Fibroblast of pulmonary artery (primary cell): ENCODE measurements at regions not wholly inside any gene's neighbourhood (a gene's known extent, or its start where the extent isn't known, plus 50 kb on each side); places are given as distances from the start of the nearest gene placed in this dataset.

ENCODE experiments used
- DNase-seq: peaks from one replicate; pipeline ENCODE4 v3.0.0-alpha.2; 2010; ENCODE audit warnings: low read depth
- H3K4me3 ChIP-seq: replicated peaks from 2 replicates; pipeline ENCODE4 v1.5.1; 2011; ENCODE audit warnings: low read depth, mild to moderate bottlenecking, control low read depth, low read length, moderate library complexity
- TF ChIP-seq, protein P1 (sequence below): IDR thresholded peaks from 2 replicates; pipeline ENCODE4 v1.5.1; 2011; ENCODE audit warnings: mild to moderate bottlenecking, control low read depth, low read length, inconsistent platforms; ENCODE audit errors: missing control alignments

- no peak overlapping the region for H3K4me3 ChIP-seq
- TF ChIP-seq, protein P1, sequence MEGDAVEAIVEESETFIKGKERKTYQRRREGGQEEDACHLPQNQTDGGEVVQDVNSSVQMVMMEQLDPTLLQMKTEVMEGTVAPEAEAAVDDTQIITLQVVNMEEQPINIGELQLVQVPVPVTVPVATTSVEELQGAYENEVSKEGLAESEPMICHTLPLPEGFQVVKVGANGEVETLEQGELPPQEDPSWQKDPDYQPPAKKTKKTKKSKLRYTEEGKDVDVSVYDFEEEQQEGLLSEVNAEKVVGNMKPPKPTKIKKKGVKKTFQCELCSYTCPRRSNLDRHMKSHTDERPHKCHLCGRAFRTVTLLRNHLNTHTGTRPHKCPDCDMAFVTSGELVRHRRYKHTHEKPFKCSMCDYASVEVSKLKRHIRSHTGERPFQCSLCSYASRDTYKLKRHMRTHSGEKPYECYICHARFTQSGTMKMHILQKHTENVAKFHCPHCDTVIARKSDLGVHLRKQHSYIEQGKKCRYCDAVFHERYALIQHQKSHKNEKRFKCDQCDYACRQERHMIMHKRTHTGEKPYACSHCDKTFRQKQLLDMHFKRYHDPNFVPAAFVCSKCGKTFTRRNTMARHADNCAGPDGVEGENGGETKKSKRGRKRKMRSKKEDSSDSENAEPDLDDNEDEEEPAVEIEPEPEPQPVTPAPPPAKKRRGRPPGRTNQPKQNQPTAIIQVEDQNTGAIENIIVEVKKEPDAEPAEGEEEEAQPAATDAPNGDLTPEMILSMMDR: no peak
- no peak for DNase-seq
Observed at GRCh38 chr5:171607863-171608262, 177.8 kb upstream of the SMIM23 start.

DNA sequence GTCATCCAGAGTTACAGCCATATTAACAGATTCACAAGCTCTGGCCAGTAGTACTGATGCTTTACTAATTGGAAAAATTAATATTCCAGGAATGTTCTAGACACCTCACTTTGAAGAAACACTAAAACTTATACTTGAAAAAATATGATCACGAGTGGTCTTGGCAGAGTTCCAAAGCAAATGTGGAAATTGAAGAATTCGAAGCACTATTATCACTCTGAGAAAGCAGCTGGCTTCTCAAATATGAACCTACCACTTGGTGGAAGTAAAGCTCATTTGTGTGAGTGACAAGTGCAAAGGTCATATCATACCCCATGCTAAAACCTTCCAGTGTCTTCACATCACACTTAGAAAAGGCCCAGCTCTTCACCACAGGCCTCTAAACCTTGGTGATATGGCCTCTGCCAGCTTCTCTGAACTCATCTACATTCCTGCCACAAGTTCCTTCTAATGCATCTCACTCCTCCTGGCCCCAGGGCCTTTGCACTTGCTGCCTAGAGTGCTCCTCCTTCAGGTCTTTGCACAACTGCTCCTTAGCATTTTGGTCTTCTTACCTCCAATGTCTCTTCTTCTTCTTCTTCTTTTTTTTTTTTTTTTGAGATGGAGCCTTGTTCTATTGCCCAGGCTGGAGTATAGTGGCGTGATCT lies 175.7 kb upstream of the SMIM23 start:
- no peak for DNase-seq
- no peak overlapping the region for H3K4me3 ChIP-seq
- TF ChIP-seq, protein P1: no peak

- H3K4me3 ChIP-seq: no peak overlapping the region
- TF ChIP-seq, protein P1: no peak
- DNase-seq: no peak
Observed at GRCh38 chr5:171610686-171611085, 174.9 kb upstream of the SMIM23 start.

DNA sequence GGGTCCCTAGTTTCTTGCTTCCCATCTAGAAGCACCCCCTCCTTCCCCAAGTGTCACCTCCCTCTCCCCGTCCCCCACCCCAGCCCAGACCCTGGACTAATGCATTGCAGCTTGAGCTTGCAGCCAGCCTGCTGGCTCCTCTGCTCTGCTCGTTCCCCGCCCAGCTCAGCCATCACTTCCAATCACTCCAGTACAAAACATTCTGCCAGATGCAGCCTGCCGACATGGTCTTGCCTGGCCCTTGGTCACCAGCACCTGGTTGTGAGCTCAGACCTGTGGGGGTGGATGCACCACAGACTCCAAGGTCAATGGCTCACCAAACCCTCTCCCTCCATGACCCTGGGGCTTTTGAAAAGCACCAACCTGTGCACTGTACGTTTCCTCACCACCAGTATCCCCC lies 172.9 kb upstream of the SMIM23 start:
- DNase-seq: no peak
- TF ChIP-seq, protein P1: no peak
- no peak overlapping the region for H3K4me3 ChIP-seq

DNA sequence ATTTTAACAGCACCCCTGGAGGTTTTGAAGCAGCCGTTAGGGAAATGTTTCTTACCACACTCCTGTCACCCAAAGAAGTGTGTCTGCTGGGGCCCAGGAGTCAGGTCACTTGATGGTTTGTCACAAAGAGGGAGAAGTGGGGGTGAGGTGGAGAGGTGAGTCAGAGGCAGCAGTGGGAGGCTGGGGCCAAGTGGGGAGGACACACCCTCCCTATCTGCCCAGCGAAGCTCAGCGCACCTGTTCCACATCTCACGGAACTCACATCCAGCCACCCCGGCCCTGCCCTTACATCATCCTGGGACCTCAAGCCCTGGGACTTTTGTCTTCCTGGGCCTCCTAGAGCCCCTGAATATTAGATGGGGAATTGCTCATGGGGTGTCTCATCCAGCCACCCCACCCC lies 171.1 kb upstream of the SMIM23 start:
- DNase-seq: no peak
- TF ChIP-seq, protein P1: no peak
- H3K4me3 ChIP-seq: no peak overlapping the region

- DNase-seq: no peak
- TF ChIP-seq, protein P1: no peak
- H3K4me3 ChIP-seq: no peak overlapping the region
Observed at GRCh38 chr5:171614971-171615653, 170.5 kb upstream of the SMIM23 start.
